GM19023 (cell line): ENCODE measurements at regions not wholly inside any gene's neighbourhood (a gene's known extent, or its start where the extent isn't known, plus 50 kb on each side); places are given as distances from the start of the nearest gene placed in this dataset.

Experiments
- ATAC-seq: cut with Tn5 transposase; IDR thresholded peaks from one replicate; pipeline ENCODE4 v1.9.1; 2021; ENCODE audit warnings: mild to moderate bottlenecking, moderate library complexity; ENCODE audit not compliant: unreplicated experiment

GRCh38 chr10:105473170-105473569, 832.1 kb downstream of the SORCS3 start:
- ATAC-seq, result no peak

GRCh38 chr10:105468759-105469158, 827.7 kb downstream of the SORCS3 start:
- no peak for ATAC-seq

- no peak for ATAC-seq
Measured at GRCh38 chr10:105466521-105466920, 825.4 kb downstream of the SORCS3 start.

DNA sequence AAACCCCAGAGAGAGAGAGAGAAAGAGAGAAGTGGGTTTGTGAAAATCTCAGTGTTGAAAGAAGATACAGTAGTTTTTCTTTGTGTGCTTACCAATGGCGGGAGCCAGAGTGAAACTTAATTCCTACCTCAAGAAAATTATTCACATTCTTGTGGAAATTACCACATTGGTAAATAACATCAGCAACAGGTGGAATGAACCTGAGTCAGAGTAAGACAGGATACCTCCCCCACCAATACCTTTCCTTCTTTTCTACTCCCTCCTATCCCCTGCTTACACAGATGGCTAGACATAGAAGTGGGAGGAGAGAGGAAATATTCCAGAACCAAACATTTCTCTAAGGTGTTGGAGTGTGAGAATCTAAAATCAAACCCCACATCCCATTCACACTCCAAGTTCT, 793.9 kb downstream of the SORCS3 start:
- ATAC-seq, result no peak

DNA sequence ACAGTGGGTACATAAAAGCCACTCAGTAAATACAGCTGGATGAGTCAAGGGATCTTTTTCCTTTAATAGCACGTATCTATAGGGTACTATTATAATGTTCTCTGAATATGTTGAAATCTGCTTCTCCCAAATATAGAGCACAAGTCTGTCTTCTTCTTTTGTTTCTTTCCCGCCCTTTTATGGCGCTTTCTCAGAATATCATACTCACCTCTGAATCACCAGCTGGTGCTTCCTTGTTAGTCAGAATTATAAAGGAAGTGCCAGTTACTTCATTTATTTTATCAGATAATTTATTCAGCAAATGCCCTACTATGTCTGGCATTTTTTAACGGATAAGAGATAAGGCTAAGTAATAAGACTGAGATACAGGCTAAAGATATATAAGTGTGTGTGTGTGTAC, 772.9 kb downstream of the SORCS3 start:
- no peak for ATAC-seq

GRCh38 chr10:105409370-105409769, 768.3 kb downstream of the SORCS3 start:
- no peak for ATAC-seq

DNA sequence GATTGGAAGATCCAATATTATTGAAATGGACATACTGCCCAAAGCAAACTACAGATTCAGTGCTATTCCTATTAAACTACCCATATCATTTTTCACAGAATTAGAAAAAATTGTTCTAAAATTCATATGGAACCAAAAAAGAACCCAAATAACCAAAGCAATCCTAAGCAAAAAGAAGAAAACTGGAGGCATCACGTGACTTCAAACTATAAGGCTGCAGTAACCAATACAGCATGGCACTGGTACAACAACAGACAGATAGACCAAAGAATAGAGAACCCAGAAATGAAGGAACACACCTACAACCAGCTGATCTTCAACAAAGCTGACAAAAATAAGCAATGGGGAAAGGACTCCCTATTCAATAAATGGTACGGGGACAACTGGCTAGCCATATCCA, 765.4 kb downstream of the SORCS3 start:
- no peak for ATAC-seq

- no peak for ATAC-seq
Measured at GRCh38 chr10:105398202-105398601, 757.1 kb downstream of the SORCS3 start.

DNA sequence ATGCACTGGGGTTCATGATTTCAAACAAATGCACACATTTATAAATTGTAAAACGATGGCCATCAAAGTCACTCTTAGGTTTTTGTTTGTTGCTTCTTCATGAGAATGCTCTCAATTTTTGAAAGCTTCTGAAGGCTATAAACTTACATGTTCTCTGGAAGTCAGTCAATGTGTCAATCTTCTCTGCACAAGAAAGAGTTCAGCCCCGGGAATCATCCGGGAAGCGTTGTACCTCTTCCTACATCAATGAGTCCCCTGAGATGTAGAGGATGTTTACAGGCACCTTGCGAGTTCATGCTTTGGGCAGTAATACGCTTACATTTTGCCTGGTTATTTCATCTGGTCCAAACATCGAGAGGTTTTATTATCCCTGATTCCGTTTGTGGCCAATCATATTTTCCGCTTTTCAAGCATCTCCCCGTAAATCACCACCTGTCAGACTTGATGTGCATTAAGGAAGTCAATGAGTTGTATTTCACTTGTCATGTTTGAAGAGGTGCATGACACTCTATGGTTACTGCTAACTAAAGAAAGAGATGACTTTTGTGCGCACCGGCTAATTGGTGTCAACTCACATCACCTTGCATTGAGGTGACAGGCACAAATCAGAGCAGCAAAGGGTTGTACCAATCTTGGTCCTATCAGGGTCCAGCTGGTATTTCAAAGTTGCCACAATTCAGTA, 750.7 kb downstream of the SORCS3 start:
- ATAC-seq, result no peak

DNA sequence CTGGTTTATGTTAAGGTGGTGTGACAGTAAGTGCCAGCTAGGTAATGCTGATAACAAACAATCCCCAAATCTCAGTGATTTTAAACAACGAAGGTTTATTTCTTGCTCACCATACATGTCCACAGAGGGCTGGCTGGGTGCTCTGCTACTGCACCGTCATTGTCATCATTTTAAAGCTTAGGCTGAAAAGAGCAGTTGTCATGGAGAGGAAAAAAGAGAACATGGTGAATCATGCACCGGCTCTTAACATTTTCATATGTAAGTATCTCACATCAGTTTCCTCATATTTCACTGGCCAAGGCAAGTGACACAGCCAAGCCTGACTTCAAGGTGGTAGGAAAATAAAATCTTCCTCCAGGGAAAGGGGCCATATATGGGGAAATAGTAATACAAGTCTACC, 746.9 kb downstream of the SORCS3 start:
- no peak for ATAC-seq

GRCh38 chr10:105383978-105384377, 742.9 kb downstream of the SORCS3 start:
- no peak for ATAC-seq

DNA sequence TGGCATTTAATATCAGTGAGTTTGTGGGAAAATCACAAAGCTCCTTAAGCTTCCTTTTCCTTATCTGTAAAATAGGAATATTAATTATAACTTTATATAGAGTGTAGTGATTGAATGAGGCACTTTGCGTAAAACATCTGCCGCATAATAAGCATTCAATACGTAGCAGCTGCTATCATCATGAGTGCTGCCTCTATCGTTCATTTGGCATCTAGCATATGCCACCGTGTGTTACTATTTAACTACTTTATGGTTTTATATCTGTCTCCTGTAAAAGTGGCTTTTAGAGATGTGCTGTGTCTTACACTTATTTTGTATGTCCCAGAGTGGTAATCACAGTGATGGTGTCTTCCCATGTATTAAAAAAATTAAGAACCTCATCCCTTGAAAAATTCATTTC, 729.6 kb downstream of the SORCS3 start:
- ATAC-seq, result no peak

- no peak for ATAC-seq
Measured at GRCh38 chr10:105359708-105360107, 718.6 kb downstream of the SORCS3 start.

GRCh38 chr10:105358911-105359310, 717.8 kb downstream of the SORCS3 start:
- ATAC-seq, result no peak

- no peak for ATAC-seq
Measured at GRCh38 chr10:105356626-105357025, 715.5 kb downstream of the SORCS3 start.

GRCh38 chr10:105354010-105354409, 712.9 kb downstream of the SORCS3 start:
- ATAC-seq, result no peak

GRCh38 chr10:105352827-105353226, 711.7 kb downstream of the SORCS3 start:
- ATAC-seq, result no peak

- ATAC-seq, result no peak
Measured at GRCh38 chr10:105352281-105352680, 711.2 kb downstream of the SORCS3 start.

DNA sequence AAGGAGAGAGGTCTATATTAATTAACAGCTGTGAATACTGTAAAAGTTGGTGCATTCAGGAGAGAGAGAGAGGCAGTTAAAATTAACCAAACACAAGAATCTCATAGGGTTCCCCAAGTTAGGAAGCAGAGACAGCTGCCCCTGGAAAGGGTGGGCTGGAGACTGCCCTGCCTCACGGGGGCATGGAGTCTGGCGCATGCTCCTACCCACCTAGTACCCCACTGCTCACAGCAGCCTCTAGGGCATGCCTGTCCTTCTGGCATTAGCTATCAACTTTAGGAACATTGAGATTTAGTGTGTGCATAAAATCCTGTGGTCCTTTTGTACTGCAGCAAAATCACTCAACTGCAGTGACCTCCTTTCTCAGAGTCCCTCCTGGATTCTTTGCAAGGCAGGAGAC, 710.1 kb downstream of the SORCS3 start:
- ATAC-seq, result no peak

DNA sequence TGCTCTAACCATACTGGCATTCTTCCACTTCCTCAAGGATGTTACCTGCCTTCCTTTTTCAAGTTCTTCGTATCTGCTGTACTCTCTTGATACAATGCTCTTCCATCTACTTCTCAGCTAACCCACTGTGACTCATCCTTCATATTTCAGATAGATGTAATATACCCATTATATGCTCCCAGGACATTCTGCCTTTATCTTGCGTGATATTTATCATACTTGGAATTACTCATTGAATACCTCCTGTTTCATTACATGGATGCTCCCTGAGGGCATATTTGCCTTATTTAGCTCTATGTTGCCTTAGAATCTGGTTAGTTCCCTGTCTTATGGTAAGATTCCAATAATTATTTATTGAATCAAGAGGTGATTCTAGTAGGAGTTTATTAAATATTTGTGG, 706.4 kb downstream of the SORCS3 start:
- no peak for ATAC-seq

- no peak for ATAC-seq
Measured at GRCh38 chr10:105342606-105343005, 701.5 kb downstream of the SORCS3 start.

DNA sequence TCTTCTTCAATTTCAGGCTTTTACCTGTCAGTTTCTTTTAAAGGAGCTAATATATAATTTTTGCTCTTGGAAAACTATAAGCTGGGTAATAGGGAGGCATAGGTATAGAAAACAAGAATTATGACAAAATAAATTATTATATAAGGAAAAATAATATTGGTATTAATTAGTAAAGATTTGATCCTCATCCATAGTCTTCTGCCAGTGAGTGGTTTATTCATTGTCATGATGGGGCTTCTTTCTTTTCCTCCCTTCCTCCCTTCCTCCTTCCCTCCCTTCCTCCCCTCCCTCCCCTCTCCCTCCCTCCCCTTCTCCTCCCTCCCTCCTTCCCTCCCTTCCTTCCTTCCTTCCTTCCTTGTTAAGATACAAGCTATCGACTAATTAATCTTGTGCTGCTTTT, 698.6 kb downstream of the SORCS3 start:
- no peak for ATAC-seq

DNA sequence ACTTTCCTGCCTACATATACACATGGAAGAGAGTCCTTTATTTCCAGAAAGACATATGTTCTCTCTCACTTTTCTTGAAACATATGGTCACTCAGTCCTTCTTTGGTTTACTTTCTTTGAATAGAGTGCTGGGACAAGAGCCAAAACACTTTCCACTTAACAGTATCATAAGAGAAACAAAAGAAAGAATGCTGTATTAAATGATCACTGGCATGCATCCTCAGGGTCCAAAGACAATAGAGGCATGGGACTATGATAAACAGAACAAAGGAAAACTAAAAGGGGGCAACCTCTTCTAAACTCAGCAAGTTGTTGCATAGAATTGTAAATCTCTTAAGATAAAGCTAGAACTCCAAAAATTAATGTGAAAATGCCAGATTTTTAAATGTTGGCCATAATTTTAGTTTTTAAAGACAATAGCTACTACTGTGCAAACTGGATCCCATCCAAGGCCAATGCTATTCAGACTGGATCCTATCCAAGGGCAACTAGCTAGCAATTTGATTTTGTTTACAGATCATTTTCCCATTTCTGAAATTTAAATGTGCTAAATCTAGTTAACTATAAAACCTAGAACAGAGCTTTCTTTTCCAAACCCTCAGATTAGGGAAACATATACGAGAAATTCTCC, 687.5 kb downstream of the SORCS3 start:
- no peak for ATAC-seq
